Neuronal stem cell (in vitro differentiated cells): ENCODE measurements at regions not wholly inside any gene's neighbourhood (a gene's known extent, or its start where the extent isn't known, plus 50 kb on each side); places are given as distances from the start of the nearest gene placed in this dataset.

Experiments used
- DNase-seq: peaks from one replicate; pipeline ENCODE4 v3.0.0-alpha.2; 2013; ENCODE audit warnings: low spot score
- H2AFZ ChIP-seq: one replicate; pipeline ENCODE4 v1.6.1; 2013; ENCODE audit warnings: mild to moderate bottlenecking, low read length, inconsistent platforms
- H2AK5ac ChIP-seq: 2 replicates; pipeline ENCODE4 v1.6.1; 2013; ENCODE audit warnings: low read depth, mild to moderate bottlenecking, inconsistent platforms, low read length, moderate library complexity, mixed read lengths
- H2BK120ac ChIP-seq: 2 replicates; pipeline ENCODE4 v1.6.1; 2013; ENCODE audit warnings: low read depth, mild to moderate bottlenecking, inconsistent platforms, low read length, moderate library complexity, mixed read lengths
- H2BK12ac ChIP-seq: one replicate; pipeline ENCODE4 v1.6.1; 2013; ENCODE audit warnings: low read length, inconsistent platforms
- H2BK15ac ChIP-seq: 2 replicates; pipeline ENCODE4 v1.6.1; 2013; ENCODE audit warnings: mild to moderate bottlenecking, low read length, inconsistent platforms, mixed read lengths
- H2BK5ac ChIP-seq: one replicate; pipeline ENCODE4 v1.6.1; 2013; ENCODE audit warnings: inconsistent platforms, mild to moderate bottlenecking, low read length, moderate library complexity
- H3K14ac ChIP-seq: one replicate; pipeline ENCODE4 v1.6.1; 2013; ENCODE audit warnings: low read length, inconsistent platforms
- H3K18ac ChIP-seq: 2 replicates; pipeline ENCODE4 v1.6.1; 2013; ENCODE audit warnings: low read length, inconsistent platforms
- H3K23ac ChIP-seq: 2 replicates; pipeline ENCODE4 v1.6.1; 2013; ENCODE audit warnings: low read depth, mild to moderate bottlenecking, mixed read lengths, low read length, inconsistent platforms; ENCODE audit not compliant: poor library complexity
- H3K27ac ChIP-seq: replicated peaks from 3 replicates; pipeline ENCODE4 v1.5.1; 2013; ENCODE audit warnings: low read length, inconsistent platforms
- H3K27me3 ChIP-seq, 3 experiments: 2 replicates each; pipeline ENCODE4 v1.6.1; 2013; ENCODE audit warnings: low read length in 3 of 3, mild to moderate bottlenecking in 2 of 3, inconsistent platforms in 1 of 3, low read depth in 1 of 3, mixed read lengths in 1 of 3, moderate library complexity in 1 of 3; ENCODE audit not compliant: control insufficient read depth in 3 of 3, insufficient read depth in 3 of 3
- H3K36me3 ChIP-seq, 2 donors: replicated peaks in 1 of 2; 2 replicates each; pipeline ENCODE4 v1.6.1; 2013; ENCODE audit warnings: low read length in 2 of 2; ENCODE audit not compliant: control insufficient read depth in 2 of 2, insufficient read depth in 2 of 2
- H3K4ac ChIP-seq: 2 replicates; pipeline ENCODE4 v1.6.1; 2013; ENCODE audit warnings: inconsistent platforms, mild to moderate bottlenecking, low read length, moderate library complexity
- H3K4me1 ChIP-seq, 2 donors: 1 replicate in 1 of 2; 2 replicates in 1 of 2; pipeline ENCODE4 v1.6.1; 2013; ENCODE audit warnings: low read length in 2 of 2, low read depth in 1 of 2; ENCODE audit not compliant: control insufficient read depth in 2 of 2, insufficient read depth in 1 of 2
- H3K4me2 ChIP-seq: one replicate; pipeline ENCODE4 v1.6.1; 2013; ENCODE audit warnings: mild to moderate bottlenecking, low read length, inconsistent platforms; ENCODE audit not compliant: insufficient read depth, poor library complexity, severe bottlenecking
- H3K4me3 ChIP-seq, 2 donors: 2 replicates each; pipeline ENCODE4 v1.5.1; 2013; ENCODE audit warnings: low read length in 2 of 2, mild to moderate bottlenecking in 2 of 2, inconsistent platforms in 1 of 2, moderate library complexity in 1 of 2
- H3K79me1 ChIP-seq: one replicate; pipeline ENCODE4 v1.6.1; 2013; ENCODE audit warnings: low read depth, mild to moderate bottlenecking, inconsistent platforms, low read length, moderate library complexity
- H3K9ac ChIP-seq: one replicate; pipeline ENCODE4 v1.6.1; 2013; ENCODE audit warnings: mild to moderate bottlenecking, low read depth, low read length, inconsistent platforms; ENCODE audit not compliant: poor library complexity
- H3K9me3 ChIP-seq, 2 donors: replicated peaks in 1 of 2; 2 replicates each; pipeline versions ENCODE3 to v1.6.1; 2013; ENCODE audit warnings: low read length in 2 of 2, mild to moderate bottlenecking in 2 of 2, inconsistent platforms in 1 of 2, low read depth in 1 of 2, mixed read lengths in 1 of 2, moderate library complexity in 1 of 2; ENCODE audit not compliant: control insufficient read depth in 2 of 2, insufficient read depth in 1 of 2
- H4K8ac ChIP-seq: one replicate; pipeline ENCODE4 v1.6.1; 2013; ENCODE audit warnings: low read depth, mild to moderate bottlenecking, inconsistent platforms, low read length, moderate library complexity
- H4K91ac ChIP-seq: one replicate; pipeline ENCODE4 v1.6.1; 2013; ENCODE audit warnings: low read length, low read depth, mild to moderate bottlenecking, inconsistent platforms; ENCODE audit not compliant: poor library complexity
- WGBS, 2 donors: extraction: QIAGEN DNeasy Blood & Tissue Kit; methylation state at CpG; one replicate each; pipeline ENCODE4 v1.1.7; 2013; ENCODE audit warnings: missing lambda C conversion rate in 2 of 2, mixed read lengths in 1 of 2; ENCODE audit not compliant: insufficient read length in 2 of 2, insufficient replicate concordance in 1 of 2; ENCODE audit errors: extremely low coverage in 2 of 2; 5-methylcytosine and 5-hydroxymethylcytosine counted together

DNA sequence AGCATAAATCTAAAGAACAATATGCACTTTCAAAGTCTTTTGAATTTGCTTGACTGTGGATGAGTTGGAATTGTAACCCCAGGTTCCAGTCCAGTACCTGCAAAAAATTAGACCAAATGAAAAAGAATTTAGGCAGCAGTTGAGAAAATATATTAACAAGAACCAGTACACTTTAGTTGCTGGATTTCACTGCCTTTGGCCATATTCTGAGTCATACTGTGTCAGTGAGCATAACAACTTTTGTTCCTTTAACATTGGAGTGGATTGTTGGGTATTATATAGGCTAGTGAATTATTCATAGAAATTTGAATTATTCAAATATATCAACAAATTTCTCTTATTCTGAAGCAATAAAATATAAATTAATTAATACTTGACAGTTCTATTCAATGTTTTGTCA lies 101.5 kb upstream of the SMAD1 start:
- H2AK5ac ChIP-seq, result no peak overlapping the region
- no peak overlapping the region for H2BK12ac ChIP-seq
- no peak overlapping the region for H3K4me2 ChIP-seq
- no peak overlapping the region for H4K8ac ChIP-seq
- no peaks in the 10 kb centered on the region for H3K79me1 ChIP-seq
- H2BK15ac ChIP-seq, result no peak overlapping the region
- no peak overlapping the region for H3K14ac ChIP-seq
- no peak for DNase-seq
- no peaks in the 10 kb centered on the region for H3K4me1 ChIP-seq
- no peak overlapping the region for H3K27ac ChIP-seq
- H3K4ac ChIP-seq, result no peak overlapping the region
- no peaks in the 10 kb centered on the region for H3K27me3 ChIP-seq
- H3K4me3 ChIP-seq, result no peak overlapping the region
- no peak overlapping the region for H3K9ac ChIP-seq
- no peak overlapping the region for H2BK5ac ChIP-seq
- H2BK120ac ChIP-seq, result no peak overlapping the region
- no peaks in the 10 kb centered on the region for H3K9me3 ChIP-seq
- no peak overlapping the region for H3K23ac ChIP-seq
- H4K91ac ChIP-seq, result no peak overlapping the region
- H3K36me3 ChIP-seq, result no peaks in the 10 kb centered on the region
- H2AFZ ChIP-seq, result no peak overlapping the region
- no peak overlapping the region for H3K18ac ChIP-seq

DNA sequence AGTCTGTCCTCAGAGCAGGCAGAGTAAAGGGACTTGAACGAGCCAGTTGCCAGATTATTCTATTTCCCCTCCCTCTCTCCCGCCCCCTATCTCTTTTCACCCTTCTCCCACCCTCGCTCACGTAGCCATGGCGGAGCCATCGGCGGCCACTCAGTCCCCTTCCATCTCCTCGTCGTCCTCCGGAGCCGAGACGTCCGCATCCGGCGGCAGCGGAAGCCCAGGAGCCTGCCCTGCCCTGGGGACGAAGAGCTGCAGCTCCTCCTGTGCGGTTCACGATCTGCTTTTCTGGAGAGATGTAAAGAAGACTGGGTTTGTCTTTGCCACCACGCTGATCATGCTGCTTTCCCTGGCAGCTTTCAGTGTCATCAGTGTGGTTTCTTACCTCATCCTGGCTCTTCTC lies 106.2 kb upstream of the SMAD1 start:
- H2AFZ ChIP-seq, result no peak overlapping the region
- H3K9ac ChIP-seq, result no peak overlapping the region
- H3K23ac ChIP-seq, result no peak overlapping the region
- H3K9me3 ChIP-seq, result no peaks in the 10 kb centered on the region
- H3K14ac ChIP-seq, result no peak overlapping the region
- H3K27ac ChIP-seq, result no peak overlapping the region
- H2BK12ac ChIP-seq, result no peak overlapping the region
- no peak overlapping the region for H2BK120ac ChIP-seq
- no peaks in the 10 kb centered on the region for H3K4me1 ChIP-seq
- no peak overlapping the region for H4K8ac ChIP-seq
- no peak overlapping the region for H3K4ac ChIP-seq
- no peak overlapping the region for H3K4me2 ChIP-seq
- no peaks in the 10 kb centered on the region for H3K36me3 ChIP-seq
- no peaks in the 10 kb centered on the region for H3K27me3 ChIP-seq
- H2BK5ac ChIP-seq, result no peak overlapping the region
- no peak overlapping the region for H3K18ac ChIP-seq
- no peak overlapping the region for H2AK5ac ChIP-seq
- no CpG with 5 or more reads among the region's 20 CpGs for WGBS, 2 donors
- no peak overlapping the region for H2BK15ac ChIP-seq
- DNase-seq, result no peak
- H3K4me3 ChIP-seq, result no peak overlapping the region
- no peak overlapping the region for H4K91ac ChIP-seq
- no peaks in the 10 kb centered on the region for H3K79me1 ChIP-seq

DNA sequence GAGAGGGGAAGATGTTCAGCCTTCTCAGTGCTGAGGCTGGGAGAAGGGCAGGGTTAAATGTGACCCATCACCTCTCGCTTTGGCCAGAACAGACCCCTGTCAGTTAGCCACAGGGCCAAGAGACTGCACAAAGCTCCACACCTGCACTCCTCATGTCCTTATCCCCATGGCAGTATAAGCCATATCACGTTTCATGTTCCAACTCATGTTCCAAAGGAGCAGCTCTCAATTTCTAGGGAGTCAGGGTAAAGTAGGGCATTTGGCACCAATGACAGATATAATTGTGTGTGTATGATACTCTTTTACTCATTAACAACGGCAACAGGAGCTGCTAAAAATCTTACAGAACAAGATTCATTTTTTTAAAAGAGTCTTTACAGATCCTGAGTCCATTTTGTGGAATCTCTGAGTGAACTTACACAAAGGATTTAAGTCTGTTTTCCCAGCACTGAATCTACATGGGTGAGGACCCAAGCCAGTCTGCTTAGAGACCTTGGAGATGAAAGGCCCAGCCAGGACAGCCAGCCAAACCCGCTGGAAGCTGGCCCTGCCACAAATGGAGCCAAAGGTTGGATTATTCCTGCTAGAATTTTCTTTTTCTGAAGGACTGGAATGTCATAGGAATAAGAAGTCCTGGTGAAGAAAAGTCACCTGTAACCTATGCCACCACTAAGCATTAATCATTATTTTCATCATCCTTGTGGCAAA lies 129.1 kb upstream of the SMAD1 start:
- Histone ChIP-seq H3K14ac (no peak overlapping the region), H2AFZ (no peak overlapping the region), H3K27me3 (no peaks in the 10 kb centered on the region), H2AK5ac (no peak overlapping the region), H3K79me1 (peaks cover 2% of the 10 kb centered on the region), H3K4me3 (no peak overlapping the region), H2BK15ac (no peak overlapping the region), H3K36me3 (no peaks in the 10 kb centered on the region), H3K9me3 (peaks cover 0 to 1% of the 10 kb centered on the region in 2 donors), H3K4me1 (no peaks in the 10 kb centered on the region), H3K18ac (peak overlapping the region; percentile 5), H3K23ac (no peak overlapping the region), H2BK5ac (no peak overlapping the region), H3K9ac (no peak overlapping the region), H4K8ac (no peak overlapping the region), H3K27ac (no peak overlapping the region), H4K91ac (no peak overlapping the region), H3K4me2 (no peak overlapping the region), H3K4ac (no peak overlapping the region), H2BK120ac (no peak overlapping the region), H2BK12ac (no peak overlapping the region)
- WGBS, 2 donors, result no CpG with 5 or more reads among the region's 4 CpGs
- DNase-seq, result no peak

DNA sequence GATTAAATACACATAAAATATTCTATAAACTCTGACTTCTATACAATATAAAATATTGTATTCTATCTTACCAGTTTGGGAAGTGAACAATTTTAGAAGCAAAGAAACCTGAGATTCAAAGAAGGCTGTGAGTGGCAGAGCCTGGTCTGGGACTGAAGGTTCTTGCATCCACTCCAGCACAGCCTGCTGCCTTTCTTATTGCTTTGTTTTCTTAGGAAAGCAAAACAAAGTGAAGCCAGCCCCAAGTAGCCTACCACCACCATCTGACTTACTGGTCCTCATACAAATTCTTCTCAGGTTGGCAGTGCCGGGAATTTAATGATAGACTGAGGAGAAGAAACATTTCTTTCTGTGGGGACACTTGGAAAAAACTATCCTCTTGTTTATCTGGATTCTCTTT lies 129.7 kb upstream of the SMAD1 start:
- Histone ChIP-seq H3K27me3 (no peaks in the 10 kb centered on the region), H4K91ac (no peak overlapping the region), H3K9me3 (peaks cover 0 to 1% of the 10 kb centered on the region in 2 donors), H2BK15ac (no peak overlapping the region), H3K9ac (no peak overlapping the region), H3K18ac (no peak overlapping the region), H3K4me3 (no peak overlapping the region), H2BK5ac (no peak overlapping the region), H2AFZ (no peak overlapping the region), H3K27ac (no peak overlapping the region), H3K36me3 (no peaks in the 10 kb centered on the region), H3K23ac (no peak overlapping the region), H3K79me1 (peaks cover 2% of the 10 kb centered on the region), H3K4me1 (no peaks in the 10 kb centered on the region), H4K8ac (no peak overlapping the region), H3K4me2 (no peak overlapping the region), H2BK12ac (no peak overlapping the region), H2BK120ac (no peak overlapping the region), H3K4ac (no peak overlapping the region), H2AK5ac (no peak overlapping the region), H3K14ac (no peak overlapping the region)
- WGBS, 2 donors, result no CpG with 5 or more reads among the region's 1 CpG
- DNase-seq, result no peak
